GM18519 (cell line): ENCODE measurements at regions not wholly inside any gene's neighbourhood (a gene's known extent, or its start where the extent isn't known, plus 50 kb on each side); places are given as distances from the start of the nearest gene placed in this dataset.
"Not testable (repeated sequence)": the region's sequence is repeated elsewhere in the genome, so short reads cannot be mapped to it uniquely, and the experiment has no call there.

Source experiments
- ATAC-seq: cut with Tn5 transposase; IDR thresholded peaks from one replicate; pipeline ENCODE4 v1.9.1; 2021; ENCODE audit warnings: mild to moderate bottlenecking, moderate library complexity; ENCODE audit not compliant: unreplicated experiment, low FRiP score

GRCh38 chr1:173392895-173393658, 84.1 kb upstream of the PRDX6 start:
- ATAC-seq: no peak

- ATAC-seq: no peak
Observed at GRCh38 chr1:173393659-173394000, 83.5 kb upstream of the PRDX6 start.

- ATAC-seq: not testable (repeated sequence)
Observed at GRCh38 chr1:173394813-173395212, 82.3 kb upstream of the PRDX6 start.

- ATAC-seq: no peak
Observed at GRCh38 chr1:173395762-173396161, 81.4 kb upstream of the PRDX6 start.

GRCh38 chr1:173400387-173400995, 76.6 kb upstream of the PRDX6 start:
- no peak for ATAC-seq

GRCh38 chr1:173403996-173404395, 73.1 kb upstream of the PRDX6 start:
- ATAC-seq: no peak

GRCh38 chr1:173405281-173405680, 71.9 kb upstream of the PRDX6 start:
- ATAC-seq: no peak

GRCh38 chr1:173405834-173406233, 71.3 kb upstream of the PRDX6 start:
- no peak for ATAC-seq

GRCh38 chr1:173406783-173407230, 70.3 kb upstream of the PRDX6 start:
- ATAC-seq: no peak

- no peak for ATAC-seq
Observed at GRCh38 chr1:173407846-173408245, 69.3 kb upstream of the PRDX6 start.

- ATAC-seq: no peak
Observed at GRCh38 chr1:173408886-173409285, 68.2 kb upstream of the PRDX6 start.

GRCh38 chr1:173409613-173410012, 67.5 kb upstream of the PRDX6 start:
- ATAC-seq: no peak

- ATAC-seq: no peak
Observed at GRCh38 chr1:173410133-173410793, 66.9 kb upstream of the PRDX6 start.

GRCh38 chr1:173410794-173411236, 66.3 kb upstream of the PRDX6 start:
- ATAC-seq: peak; percentile 27

- no peak for ATAC-seq
Observed at GRCh38 chr1:173411835-173412742, 65.0 kb upstream of the PRDX6 start.

- ATAC-seq: no peak
Observed at GRCh38 chr1:173413271-173413707, 63.8 kb upstream of the PRDX6 start.

- ATAC-seq: no peak
Observed at GRCh38 chr1:173414136-173414535, 63.0 kb upstream of the PRDX6 start.

- ATAC-seq: no peak
Observed at GRCh38 chr1:173414539-173415226, 62.5 kb upstream of the PRDX6 start.

- ATAC-seq: no peak
Observed at GRCh38 chr1:173415490-173415889, 61.6 kb upstream of the PRDX6 start.

- ATAC-seq: no peak
Observed at GRCh38 chr1:173415905-173416450, 61.2 kb upstream of the PRDX6 start.
